Esophagus squamous epithelium (tissue), 5 donors: ENCODE measurements at regions not wholly inside any gene's neighbourhood (a gene's known extent, or its start where the extent isn't known, plus 50 kb on each side); places are given as distances from the start of the nearest gene placed in this dataset.

Source experiments
- DNase-seq: peaks from one replicate; lab custom pipeline; 2025; lab: John Stamatoyannopoulos, UW
- H3K27ac ChIP-seq, 4 donors: fragments of 200-600 bp; sonication (generic); one replicate each; pipeline ENCODE4 v1.5.1; 2016 to 2019; ENCODE audit warnings: mild to moderate bottlenecking in 1 of 4
- H3K27me3 ChIP-seq, 4 donors: fragments of 200-600 bp; sonication (generic); 1 replicate in 3 of 4; 2 replicates in 1 of 4; pipeline versions ENCODE4 v1.5.1 to v1.6.0; 2017 to 2021; ENCODE audit warnings: antibody characterized with exemption in 1 of 4
- H3K36me3 ChIP-seq, 3 donors: fragments of 200-600 bp; sonication (generic); one replicate each; pipeline ENCODE4 v1.5.1; 2016 to 2019
- H3K4me1 ChIP-seq, 3 donors: fragments of 200-600 bp; sonication (generic); one replicate each; pipeline ENCODE4 v1.5.1; 2017 to 2019
- H3K4me3 ChIP-seq, 4 donors: fragments of 200-600 bp; sonication (generic); 1 replicate in 3 of 4; 2 replicates in 1 of 4; pipeline ENCODE4 v1.5.1; 2016 to 2019; ENCODE audit warnings: mild to moderate bottlenecking in 2 of 4, moderate library complexity in 1 of 4
- H3K9me3 ChIP-seq, 3 donors: fragments of 200-600 bp; sonication (generic); one replicate each; pipeline ENCODE4 v1.5.1; 2016 to 2019
- POLR2A ChIP-seq, 4 donors: fragments of 450-650 bp; IDR thresholded peaks; one replicate each; pipeline ENCODE4 v1.6.1; 2017; ENCODE audit warnings: antibody characterized with exemption in 4 of 4, mild to moderate bottlenecking in 4 of 4, moderate library complexity in 3 of 4
- WGBS, 2 donors: methylation state at CpG; one replicate each; pipeline ENCODE4 v1.1.5; 2018; 5-methylcytosine and 5-hydroxymethylcytosine counted together
- intact Hi-C: fragments of 100-400 bp; cut with DNase I; formaldehyde crosslinking; loops from one replicate; pipeline ENCODE4 v1.15.0; 2022
- TF ChIP-seq, protein P1 (sequence below), 6 experiments: fragments of 450-650 bp in 4 of 6; fragments of 200-600 bp in 2 of 6; sonication (generic) in 2 of 6; IDR thresholded peaks; one replicate each; pipeline ENCODE4 v1.5.1; 2016 to 2019; ENCODE audit warnings: antibody characterized with exemption in 6 of 6, mild to moderate bottlenecking in 4 of 6, moderate library complexity in 4 of 6
- donor health status: DM: yes; HTN: yes; CAD: no.

DNA sequence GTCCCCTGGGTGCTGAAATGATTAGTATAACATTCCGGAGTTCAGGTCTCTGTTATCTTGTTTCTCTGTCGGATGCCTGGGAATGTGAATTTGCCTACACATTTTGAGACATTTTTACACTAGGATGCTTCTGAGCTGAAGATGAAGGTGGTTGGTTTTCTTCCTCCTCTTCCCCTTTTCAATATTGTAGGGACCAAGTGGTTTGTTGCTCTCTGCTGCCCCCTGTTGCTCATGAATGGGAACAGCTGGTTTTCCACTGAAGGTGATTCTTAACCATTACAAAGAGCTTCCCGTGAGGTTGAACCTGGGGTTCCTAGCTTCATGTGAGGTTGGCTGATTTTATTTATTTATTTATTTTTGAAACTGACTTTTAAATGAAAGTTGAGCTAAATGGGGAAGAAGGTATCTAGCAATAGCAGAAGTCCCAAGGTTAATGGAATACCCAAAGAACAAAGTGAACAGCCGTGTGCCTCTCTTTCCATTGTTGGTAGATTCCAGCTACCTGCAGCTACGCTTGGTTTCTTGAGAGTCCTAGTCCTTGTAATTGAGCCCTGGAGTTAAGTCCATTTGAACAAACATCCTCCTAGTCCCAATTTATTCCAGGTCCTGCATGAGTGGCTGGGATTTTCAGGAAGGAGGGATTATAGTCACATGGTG is 983.9 kb upstream of the EEF2KMT start:
- Histone ChIP-seq H3K4me1 (no peaks in the 10 kb centered on the region), H3K4me3 (no peak overlapping the region), H3K36me3 (no peaks in the 10 kb centered on the region), H3K9me3 (no peaks in the 10 kb centered on the region), H3K27ac (no peak overlapping the region), H3K27me3 (peaks cover 0 to 11% (median 0%) of the 10 kb centered on the region in 4 donors)
- DNase-seq = no peak
- TF ChIP-seq, protein P1, sequence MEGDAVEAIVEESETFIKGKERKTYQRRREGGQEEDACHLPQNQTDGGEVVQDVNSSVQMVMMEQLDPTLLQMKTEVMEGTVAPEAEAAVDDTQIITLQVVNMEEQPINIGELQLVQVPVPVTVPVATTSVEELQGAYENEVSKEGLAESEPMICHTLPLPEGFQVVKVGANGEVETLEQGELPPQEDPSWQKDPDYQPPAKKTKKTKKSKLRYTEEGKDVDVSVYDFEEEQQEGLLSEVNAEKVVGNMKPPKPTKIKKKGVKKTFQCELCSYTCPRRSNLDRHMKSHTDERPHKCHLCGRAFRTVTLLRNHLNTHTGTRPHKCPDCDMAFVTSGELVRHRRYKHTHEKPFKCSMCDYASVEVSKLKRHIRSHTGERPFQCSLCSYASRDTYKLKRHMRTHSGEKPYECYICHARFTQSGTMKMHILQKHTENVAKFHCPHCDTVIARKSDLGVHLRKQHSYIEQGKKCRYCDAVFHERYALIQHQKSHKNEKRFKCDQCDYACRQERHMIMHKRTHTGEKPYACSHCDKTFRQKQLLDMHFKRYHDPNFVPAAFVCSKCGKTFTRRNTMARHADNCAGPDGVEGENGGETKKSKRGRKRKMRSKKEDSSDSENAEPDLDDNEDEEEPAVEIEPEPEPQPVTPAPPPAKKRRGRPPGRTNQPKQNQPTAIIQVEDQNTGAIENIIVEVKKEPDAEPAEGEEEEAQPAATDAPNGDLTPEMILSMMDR (IDR thresholded peaks at IDR 0.05) = peak in 5 of 6 experiments; percentile 42 to 67 (median 52)
- TF ChIP-seq POLR2A (IDR thresholded peaks at IDR 0.05) = no peak
- intact Hi-C loops = no loop called here
- WGBS, 2 donors = 44% methylated on average over 5 of the region's 5 CpGs

DNA sequence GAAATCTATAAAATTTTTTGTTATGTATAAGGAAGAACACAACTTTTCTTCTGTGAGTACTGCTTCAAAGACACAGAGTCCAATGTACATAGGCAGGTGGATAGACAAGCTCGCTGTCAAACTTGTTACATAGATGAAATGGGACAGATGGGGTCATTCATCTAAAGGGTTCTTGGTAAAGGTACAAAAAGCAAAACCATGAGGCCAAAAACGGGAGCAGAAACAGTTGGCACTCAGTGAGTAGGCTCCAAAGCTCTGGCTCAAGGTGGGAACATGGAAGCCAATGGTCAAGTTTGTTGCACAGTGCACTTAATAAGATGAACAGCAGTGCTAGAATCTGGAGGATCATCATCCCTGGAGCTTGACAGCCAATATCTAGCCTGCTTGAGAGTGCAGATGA is 979.0 kb upstream of the EEF2KMT start:
- Histone ChIP-seq H3K36me3 (no peaks in the 10 kb centered on the region), H3K4me3 (no peak overlapping the region), H3K27ac (no peak overlapping the region), H3K4me1 (no peaks in the 10 kb centered on the region), H3K27me3 (no peaks in the 10 kb centered on the region), H3K9me3 (no peaks in the 10 kb centered on the region)
- WGBS, 2 donors = 53 to 56% methylated on average over 2 of the region's 2 CpGs
- TF ChIP-seq, protein P1 (IDR thresholded peaks at IDR 0.05) = no peak
- TF ChIP-seq POLR2A (IDR thresholded peaks at IDR 0.05) = no peak
- intact Hi-C loops = no loop called here
- no peak for DNase-seq

DNA sequence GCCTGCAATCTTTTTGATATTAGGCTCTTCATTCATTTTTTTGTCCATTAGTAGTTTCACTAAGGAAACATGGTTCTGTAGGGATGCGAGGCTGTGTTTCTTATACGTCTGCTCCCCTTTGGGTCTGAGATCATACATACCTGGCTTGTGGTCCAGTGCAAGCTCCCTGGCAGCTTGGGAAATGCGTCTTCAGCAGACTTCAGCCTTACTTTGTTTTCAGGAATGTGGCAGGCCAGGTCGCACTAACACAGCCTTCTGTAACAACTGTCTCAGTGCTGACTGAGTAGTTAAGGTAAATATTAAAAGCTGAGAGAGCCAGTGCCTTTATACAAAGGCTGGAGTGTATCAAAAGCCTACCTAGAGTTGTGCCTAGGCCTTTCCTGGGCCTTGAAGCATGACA is 970.5 kb upstream of the EEF2KMT start:
- Histone ChIP-seq H3K4me1 (no peaks in the 10 kb centered on the region), H3K9me3 (no peaks in the 10 kb centered on the region), H3K4me3 (no peak overlapping the region), H3K27me3 (no peaks in the 10 kb centered on the region), H3K27ac (no peak overlapping the region), H3K36me3 (no peaks in the 10 kb centered on the region)
- TF ChIP-seq, protein P1 (IDR thresholded peaks at IDR 0.05) = no peak
- no peak for TF ChIP-seq POLR2A (IDR thresholded peaks at IDR 0.05)
- 52 to 79% methylated on average over 4 of the region's 4 CpGs for WGBS, 2 donors
- intact Hi-C loops = no loop called here
- DNase-seq = no peak

DNA sequence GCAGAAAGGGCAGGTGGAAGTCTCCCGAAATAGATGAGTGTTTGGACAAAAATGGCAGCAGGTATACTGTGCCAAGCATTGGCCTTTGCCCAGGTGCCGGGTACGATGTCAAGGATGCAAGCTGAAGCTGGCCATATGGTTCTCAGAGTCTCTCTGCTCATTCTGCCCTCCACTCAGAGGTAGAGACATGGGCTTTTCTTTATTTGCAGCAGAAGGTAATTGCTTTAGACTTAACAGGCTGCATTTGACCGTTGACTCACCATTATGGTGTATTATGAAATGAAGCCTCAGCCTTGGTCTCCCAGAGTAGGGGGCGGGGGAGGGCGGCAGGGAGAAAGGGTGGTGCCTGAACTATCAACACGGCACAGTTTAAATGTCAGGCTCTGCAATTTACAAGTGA is 969.1 kb upstream of the EEF2KMT start:
- intact Hi-C loops = no loop called here
- no peaks in the 10 kb centered on the region for H3K36me3 ChIP-seq
- no peaks in the 10 kb centered on the region for H3K9me3 ChIP-seq
- no peaks in the 10 kb centered on the region for H3K27me3 ChIP-seq
- no peak for DNase-seq
- no peak for TF ChIP-seq POLR2A (IDR thresholded peaks at IDR 0.05)
- TF ChIP-seq, protein P1 (IDR thresholded peaks at IDR 0.05) = no peak
- H3K4me3 ChIP-seq = no peak overlapping the region
- WGBS, 2 donors = 32 to 58% methylated on average over 5 of the region's 7 CpGs
- no peaks in the 10 kb centered on the region for H3K4me1 ChIP-seq
- H3K27ac ChIP-seq = no peak overlapping the region

DNA sequence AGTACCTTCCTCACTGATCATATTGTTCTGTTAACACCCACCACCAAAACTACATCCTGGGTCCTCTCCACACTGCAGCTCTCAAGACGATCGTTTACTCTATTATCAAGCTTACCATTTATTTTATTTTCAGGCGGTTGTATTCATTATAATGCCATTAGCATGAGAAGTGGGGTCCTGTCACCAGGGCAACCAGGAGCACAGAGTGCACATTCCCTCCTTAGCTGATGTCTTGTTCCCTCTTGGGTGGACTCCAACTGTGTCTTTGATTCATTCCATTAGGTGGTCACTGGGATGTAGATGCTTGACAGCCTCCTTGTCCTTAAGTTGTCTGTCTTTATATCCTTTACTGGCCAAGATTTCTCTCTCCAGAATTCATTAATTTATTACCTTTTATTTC is 965.9 kb upstream of the EEF2KMT start:
- no peaks in the 10 kb centered on the region for H3K36me3 ChIP-seq
- H3K27me3 ChIP-seq = no peaks in the 10 kb centered on the region
- H3K9me3 ChIP-seq = no peaks in the 10 kb centered on the region
- no peak overlapping the region for H3K27ac ChIP-seq
- no peak overlapping the region for H3K4me3 ChIP-seq
- no peak for DNase-seq
- intact Hi-C loops = no loop called here
- TF ChIP-seq POLR2A (IDR thresholded peaks at IDR 0.05) = no peak
- TF ChIP-seq, protein P1 (IDR thresholded peaks at IDR 0.05) = no peak
- 54 to 65% methylated on average over 3 of the region's 3 CpGs for WGBS, 2 donors
- H3K4me1 ChIP-seq = no peaks in the 10 kb centered on the region
